ENCODE measurements at regions not wholly inside any gene's neighbourhood (a gene's known extent, or its start where the extent isn't known, plus 50 kb on each side); places are given as distances from the start of the nearest gene placed in this dataset.

- Mint-ChIP-seq H3K36me3 (ENCODE audit: low read depth) (no peaks in the 10 kb centered on the region), H3K4me1 (no peaks in the 10 kb centered on the region), H3K4me3 (no peak overlapping the region), H3K27me3 (peaks cover 13% of the 10 kb centered on the region), H3K27ac (no peak overlapping the region)
- ATAC-seq (no peak), DNase-seq (no peak)
- no peaks in the 10 kb centered on the region for H3K9me3 ChIP-seq (ENCODE audit: control insufficient read depth, low read length, poor library complexity, severe bottlenecking)
Observed at GRCh38 chr2:13050764-13051163, 334.0 kb downstream of the TRIB2 start.

DNA sequence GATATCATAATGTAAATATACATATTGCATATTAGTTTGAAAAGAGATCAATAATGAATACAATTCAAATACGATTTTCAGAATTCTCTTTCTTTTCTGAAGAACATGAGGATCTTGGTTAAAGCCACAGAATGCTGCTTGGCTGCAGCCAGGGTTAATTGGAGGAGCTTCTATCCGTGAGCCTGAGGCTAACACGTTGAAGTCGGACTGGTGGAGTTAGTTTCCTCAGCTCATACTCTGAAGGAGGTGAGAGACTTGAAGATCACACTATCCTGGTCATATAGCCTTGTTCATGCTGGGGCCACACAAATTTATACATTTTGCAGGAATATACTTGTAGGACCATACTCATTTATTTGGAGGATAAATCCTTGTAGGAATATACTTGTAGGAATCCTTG, 335.8 kb downstream of the TRIB2 start:
- DNase-seq (no peak), ATAC-seq (no peak)
- H3K4me1 Mint-ChIP-seq = no peaks in the 10 kb centered on the region
- H3K27me3 Mint-ChIP-seq = peaks cover 13% of the 10 kb centered on the region
- H3K36me3 Mint-ChIP-seq (ENCODE audit: low read depth) = no peaks in the 10 kb centered on the region
- H3K9me3 ChIP-seq (ENCODE audit: control insufficient read depth, low read length, poor library complexity, severe bottlenecking) = no peaks in the 10 kb centered on the region
- H3K4me3 Mint-ChIP-seq = no peak overlapping the region
- H3K27ac Mint-ChIP-seq = no peak overlapping the region

- no peaks in the 10 kb centered on the region for H3K9me3 ChIP-seq (ENCODE audit: control insufficient read depth, low read length, poor library complexity, severe bottlenecking)
- DNase-seq (no peak), ATAC-seq (no peak)
- no peaks in the 10 kb centered on the region for H3K36me3 Mint-ChIP-seq (ENCODE audit: low read depth)
- no peak overlapping the region for H3K4me3 Mint-ChIP-seq
- H3K27me3 Mint-ChIP-seq = peaks cover 28% of the 10 kb centered on the region
- peaks cover 2% of the 10 kb centered on the region for H3K4me1 Mint-ChIP-seq
- H3K27ac Mint-ChIP-seq = no peak overlapping the region
Observed at GRCh38 chr2:13056259-13056843, 339.6 kb downstream of the TRIB2 start.

DNA sequence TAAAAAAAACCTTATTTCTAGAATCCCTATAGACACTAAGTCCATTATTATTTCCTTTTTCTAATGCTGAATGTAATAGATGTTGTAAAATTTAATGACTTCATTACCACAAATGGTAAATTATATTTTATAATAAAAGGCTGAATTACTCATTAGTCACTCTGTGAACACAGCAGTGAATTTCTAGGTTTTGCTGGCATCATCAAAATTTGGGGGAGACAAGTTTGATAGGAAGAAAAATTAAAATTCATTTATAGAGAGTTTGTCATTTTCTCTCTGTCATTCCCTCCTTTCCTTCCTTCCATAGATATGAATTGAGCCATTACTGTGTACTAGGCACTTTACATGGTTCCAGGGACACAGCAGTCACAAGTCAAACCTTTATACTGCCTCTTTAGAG, 340.9 kb downstream of the TRIB2 start:
- ATAC-seq = no peak
- Mint-ChIP-seq H3K27me3 (peaks cover 28% of the 10 kb centered on the region), H3K4me3 (no peak overlapping the region), H3K36me3 (ENCODE audit: low read depth) (no peaks in the 10 kb centered on the region), H3K4me1 (peaks cover 2% of the 10 kb centered on the region), H3K27ac (no peak overlapping the region)
- DNase-seq = no peak
- no peaks in the 10 kb centered on the region for H3K9me3 ChIP-seq (ENCODE audit: control insufficient read depth, low read length, poor library complexity, severe bottlenecking)

DNA sequence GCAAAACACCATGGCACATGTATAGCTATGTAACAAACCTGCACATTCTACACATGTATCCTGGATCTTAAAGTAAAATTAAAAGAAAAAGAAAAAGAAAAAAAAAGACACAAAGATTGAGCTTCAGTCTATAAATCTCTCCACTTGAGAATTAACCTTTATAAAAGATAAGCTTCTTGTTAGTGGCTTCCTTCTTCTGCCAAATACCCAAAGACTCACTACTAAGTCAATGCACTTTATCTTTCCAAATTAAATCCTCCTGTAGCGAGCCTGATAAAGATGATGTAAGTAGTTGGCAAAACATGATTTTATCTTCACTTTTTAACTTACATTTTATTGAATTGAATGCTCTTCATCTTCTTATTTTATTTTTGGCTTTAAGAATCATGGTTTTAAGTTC, 349.9 kb downstream of the TRIB2 start:
- DNase-seq (no peak), ATAC-seq (no peak)
- Mint-ChIP-seq H3K4me3 (no peak overlapping the region), H3K4me1 (no peaks in the 10 kb centered on the region), H3K27ac (no peak overlapping the region), H3K36me3 (ENCODE audit: low read depth) (no peaks in the 10 kb centered on the region), H3K27me3 (peaks cover 49% of the 10 kb centered on the region)
- H3K9me3 ChIP-seq (ENCODE audit: control insufficient read depth, low read length, poor library complexity, severe bottlenecking) = no peaks in the 10 kb centered on the region

- no peaks in the 10 kb centered on the region for H3K9me3 ChIP-seq (ENCODE audit: control insufficient read depth, low read length, poor library complexity, severe bottlenecking)
- Mint-ChIP-seq H3K36me3 (ENCODE audit: low read depth) (no peaks in the 10 kb centered on the region), H3K4me3 (no peak overlapping the region), H3K27ac (no peak overlapping the region), H3K27me3 (peaks cover 49% of the 10 kb centered on the region), H3K4me1 (no peaks in the 10 kb centered on the region)
- ATAC-seq (no peak), DNase-seq (no peak)
Observed at GRCh38 chr2:13067508-13067907, 350.8 kb downstream of the TRIB2 start.

- Mint-ChIP-seq H3K4me1 (no peaks in the 10 kb centered on the region), H3K27me3 (peaks cover 55% of the 10 kb centered on the region), H3K27ac (no peak overlapping the region), H3K4me3 (no peak overlapping the region), H3K36me3 (ENCODE audit: low read depth) (peaks cover under 1% of the 10 kb centered on the region)
- DNase-seq (no peak), ATAC-seq (no peak)
- H3K9me3 ChIP-seq (ENCODE audit: control insufficient read depth, low read length, poor library complexity, severe bottlenecking) = no peaks in the 10 kb centered on the region
Observed at GRCh38 chr2:13089971-13090370, 373.2 kb downstream of the TRIB2 start.

DNA sequence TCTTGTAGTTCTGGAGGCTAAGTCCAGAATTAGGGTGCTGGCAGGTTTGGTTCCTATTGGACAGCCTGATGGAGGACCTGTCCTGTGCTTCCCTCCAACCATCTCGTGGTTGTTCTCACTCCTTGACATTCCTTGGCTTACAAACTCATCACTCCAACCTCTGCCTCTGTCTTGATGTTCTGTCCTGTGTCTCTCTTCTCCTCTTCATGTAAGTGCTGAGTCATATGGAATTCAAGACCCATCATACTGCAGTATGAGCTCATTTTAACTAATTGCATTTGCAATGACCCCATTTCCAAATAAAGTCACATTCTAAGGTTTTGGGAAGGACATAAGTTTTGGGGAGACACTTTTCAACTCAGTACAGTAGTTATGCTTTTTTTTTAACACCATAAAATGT, 374.7 kb downstream of the TRIB2 start:
- H3K27me3 Mint-ChIP-seq = peaks cover 63% of the 10 kb centered on the region
- no peak for ATAC-seq
- H3K27ac Mint-ChIP-seq = no peak overlapping the region
- H3K36me3 Mint-ChIP-seq (ENCODE audit: low read depth) = peaks cover 3% of the 10 kb centered on the region
- DNase-seq = no peak
- H3K4me1 Mint-ChIP-seq = no peaks in the 10 kb centered on the region
- H3K4me3 Mint-ChIP-seq = no peak overlapping the region
- H3K9me3 ChIP-seq (ENCODE audit: control insufficient read depth, low read length, poor library complexity, severe bottlenecking) = no peaks in the 10 kb centered on the region

GRCh38 chr2:13091861-13092378, 375.2 kb downstream of the TRIB2 start:
- Mint-ChIP-seq H3K36me3 (ENCODE audit: low read depth) (peaks cover 3% of the 10 kb centered on the region), H3K4me1 (no peaks in the 10 kb centered on the region), H3K27ac (no peak overlapping the region), H3K4me3 (no peak overlapping the region), H3K27me3 (peaks cover 65% of the 10 kb centered on the region)
- no peak for ATAC-seq
- no peak for DNase-seq
- H3K9me3 ChIP-seq (ENCODE audit: control insufficient read depth, low read length, poor library complexity, severe bottlenecking) = no peaks in the 10 kb centered on the region

- Mint-ChIP-seq H3K27ac (no peak overlapping the region), H3K27me3 (peaks cover 56% of the 10 kb centered on the region), H3K36me3 (ENCODE audit: low read depth) (peaks cover 3% of the 10 kb centered on the region), H3K4me1 (no peaks in the 10 kb centered on the region), H3K4me3 (no peak overlapping the region)
- ATAC-seq (no peak), DNase-seq (no peak)
- H3K9me3 ChIP-seq (ENCODE audit: control insufficient read depth, low read length, poor library complexity, severe bottlenecking) = no peaks in the 10 kb centered on the region
Observed at GRCh38 chr2:13093416-13093991, 376.8 kb downstream of the TRIB2 start.

- H3K9me3 ChIP-seq (ENCODE audit: control insufficient read depth, low read length, poor library complexity, severe bottlenecking) = no peaks in the 10 kb centered on the region
- Mint-ChIP-seq H3K27me3 (peaks cover 14% of the 10 kb centered on the region), H3K36me3 (ENCODE audit: low read depth) (no peaks in the 10 kb centered on the region), H3K4me3 (no peak overlapping the region), H3K27ac (no peak overlapping the region), H3K4me1 (no peaks in the 10 kb centered on the region)
- no peak for DNase-seq
- no peak for ATAC-seq
Observed at GRCh38 chr2:13102397-13103063, 385.8 kb downstream of the TRIB2 start.

DNA sequence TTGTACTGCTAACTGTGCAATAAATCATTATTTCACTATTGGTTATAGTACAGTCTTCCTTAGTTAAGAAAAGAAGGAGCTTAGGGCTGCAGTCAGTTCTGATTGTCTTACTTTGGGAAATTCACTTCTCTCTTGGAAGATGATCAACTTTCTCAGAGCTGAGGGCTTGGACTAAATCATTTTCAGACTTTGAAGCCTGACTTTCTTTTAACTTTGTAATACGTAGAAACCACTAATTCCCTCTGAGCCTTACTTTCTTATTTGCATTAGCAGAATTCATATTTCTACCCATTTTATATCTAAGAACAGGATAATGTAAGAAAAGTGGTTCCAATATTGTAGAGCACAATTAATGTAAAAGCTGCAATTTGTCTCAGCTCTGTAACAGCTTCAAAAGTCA, 386.4 kb downstream of the TRIB2 start:
- Mint-ChIP-seq H3K4me1 (no peaks in the 10 kb centered on the region), H3K36me3 (ENCODE audit: low read depth) (no peaks in the 10 kb centered on the region), H3K4me3 (no peak overlapping the region), H3K27ac (no peak overlapping the region), H3K27me3 (peaks cover 16% of the 10 kb centered on the region)
- ATAC-seq (no peak), DNase-seq (no peak)
- no peaks in the 10 kb centered on the region for H3K9me3 ChIP-seq (ENCODE audit: control insufficient read depth, low read length, poor library complexity, severe bottlenecking)

DNA sequence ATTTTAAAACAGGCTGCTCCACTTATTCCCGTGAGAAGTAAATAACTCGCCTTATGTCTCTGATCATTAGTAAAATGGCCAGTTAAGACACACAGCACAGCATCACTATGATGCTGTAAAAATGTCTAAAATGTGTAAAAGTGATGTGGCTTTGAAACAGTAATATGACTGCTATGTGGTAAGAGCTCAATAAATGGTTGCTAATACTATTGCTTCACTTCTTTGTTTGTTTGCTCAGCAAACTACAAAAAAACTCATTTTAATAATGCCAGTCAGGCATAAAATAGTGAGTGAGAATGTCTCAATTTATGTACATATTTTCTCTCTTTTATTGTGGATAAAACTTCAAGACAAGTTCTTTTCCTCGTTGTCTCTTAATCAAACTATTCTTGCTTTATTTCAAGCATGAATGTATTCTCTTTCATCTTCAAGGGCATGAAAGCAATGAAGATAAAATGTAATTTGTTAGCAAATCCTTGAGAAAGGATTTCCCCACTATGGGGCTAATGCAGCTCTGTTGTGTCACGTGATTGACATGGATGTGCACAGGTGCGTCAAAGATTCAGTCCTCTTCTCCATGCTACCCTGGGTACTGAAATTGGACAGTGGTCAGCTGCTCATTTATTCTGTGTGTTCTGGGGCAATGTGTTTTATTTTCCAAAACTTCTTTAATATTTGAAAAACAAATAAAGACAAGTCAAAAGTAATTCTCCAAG, 387.2 kb downstream of the TRIB2 start:
- Mint-ChIP-seq H3K27ac (no peak overlapping the region), H3K27me3 (peaks cover 19% of the 10 kb centered on the region), H3K36me3 (ENCODE audit: low read depth) (no peaks in the 10 kb centered on the region), H3K4me3 (no peak overlapping the region), H3K4me1 (no peaks in the 10 kb centered on the region)
- DNase-seq = no peak
- H3K9me3 ChIP-seq (ENCODE audit: control insufficient read depth, low read length, poor library complexity, severe bottlenecking) = no peaks in the 10 kb centered on the region
- no peak for ATAC-seq
